Sigmoid colon (tissue), 6 donors: ENCODE measurements at regions not wholly inside any gene's neighbourhood (a gene's known extent, or its start where the extent isn't known, plus 50 kb on each side); places are given as distances from the start of the nearest gene placed in this dataset.

Experiments used
- DNase-seq: peaks from one replicate; pipeline ENCODE4 v3.0.0-alpha.2; 2019
- H3K27ac ChIP-seq, 4 donors: fragments of 200-600 bp; sonication (generic); one replicate each; pipeline ENCODE4 v1.5.1; 2016 to 2019; ENCODE audit warnings: mild to moderate bottlenecking in 1 of 4
- H3K27me3 ChIP-seq, 3 donors: fragments of 200-600 bp; sonication (generic); one replicate each; pipeline ENCODE4 v1.5.1; 2019; ENCODE audit warnings: mild to moderate bottlenecking in 1 of 3
- H3K36me3 ChIP-seq, 4 donors: fragments of 200-600 bp; sonication (generic); one replicate each; pipeline ENCODE4 v1.5.1; 2016 to 2019
- H3K4me1 ChIP-seq, 4 donors: fragments of 200-600 bp; sonication (generic); one replicate each; pipeline ENCODE4 v1.5.1; 2017 to 2019
- H3K4me3 ChIP-seq, 4 donors: fragments of 200-600 bp; sonication (generic); one replicate each; pipeline ENCODE4 v1.5.1; 2017 to 2019; ENCODE audit warnings: mild to moderate bottlenecking in 2 of 4, moderate library complexity in 1 of 4
- H3K9me3 ChIP-seq, 4 donors: fragments of 200-600 bp in 3 of 4; sonication (generic) in 3 of 4; one replicate each; pipeline versions ENCODE4 v1.5.1 to v1.6.1; 2013 to 2019
- CTCF ChIP-seq, 4 experiments: fragments of 450-650 bp in 3 of 4; fragments of 200-600 bp in 1 of 4; IDR thresholded peaks; one replicate each; pipeline ENCODE4 v1.5.1; 2016 to 2019; ENCODE audit warnings: antibody characterized with exemption in 4 of 4, mild to moderate bottlenecking in 3 of 4, moderate library complexity in 2 of 4
- EP300 ChIP-seq, 4 donors: sonication (generic); formaldehyde crosslinking; IDR thresholded peaks; one replicate each; pipeline ENCODE4 v1.6.1; 2017; ENCODE audit warnings: antibody characterized with exemption in 4 of 4
- POLR2A ChIP-seq, 2 donors: fragments of 450-650 bp; IDR thresholded peaks; one replicate each; pipeline ENCODE4 v1.6.1; 2016; ENCODE audit warnings: antibody characterized with exemption in 2 of 2, mild to moderate bottlenecking in 2 of 2, moderate library complexity in 2 of 2
- POLR2AphosphoS5 ChIP-seq, 4 donors: sonication (generic); formaldehyde crosslinking; IDR thresholded peaks; one replicate each; pipeline ENCODE4 v1.6.1; 2017; ENCODE audit warnings: antibody characterized with exemption in 4 of 4
- WGBS, 2 donors: extraction: QIAGEN DNeasy Blood & Tissue Kit; methylation state at CpG; one replicate each; pipeline ENCODE4 v1.1.7; 2013; 5-methylcytosine and 5-hydroxymethylcytosine counted together
- intact Hi-C: fragments of 100-400 bp; cut with DNase I; formaldehyde crosslinking; loops from one replicate; pipeline ENCODE4 v1.15.1; 2023
- donor health status: healthy with polysubstance abuse.
- donor health status: healthy.

- no peak for DNase-seq
- 42 to 53% methylated on average over 3 of the region's 3 CpGs for WGBS, 2 donors
Measured at GRCh38 chr18:51425889-51426288, 228.4 kb upstream of the MEX3C start.

GRCh38 chr18:51426996-51427395 lies 229.5 kb upstream of the MEX3C start:
- no peak overlapping the region for H3K27ac ChIP-seq
- no peak for DNase-seq
- H3K4me3 ChIP-seq, result no peak overlapping the region
- H3K36me3 ChIP-seq, result no peaks in the 10 kb centered on the region
- no peaks in the 10 kb centered on the region for H3K9me3 ChIP-seq
- H3K4me1 ChIP-seq, result no peaks in the 10 kb centered on the region
- 49 to 54% methylated on average over 2 of the region's 2 CpGs for WGBS, 2 donors
- TF ChIP-seq POLR2AphosphoS5 (IDR thresholded peaks at IDR 0.05) (no peak), CTCF (IDR thresholded peaks at IDR 0.05) (no peak), POLR2A (IDR thresholded peaks at IDR 0.05) (no peak), EP300 (IDR thresholded peaks at IDR 0.05) (no peak)
- intact Hi-C loops, result no loop called here
- no peaks in the 10 kb centered on the region for H3K27me3 ChIP-seq

More at GRCh38 chr18:51425889-51426288, 228.4 kb upstream of the MEX3C start:
- Histone ChIP-seq H3K36me3 (no peaks in the 10 kb centered on the region), H3K4me1 (no peaks in the 10 kb centered on the region), H3K9me3 (no peaks in the 10 kb centered on the region), H3K27ac (no peak overlapping the region), H3K27me3 (no peaks in the 10 kb centered on the region), H3K4me3 (no peak overlapping the region)
- no peak for TF ChIP-seq EP300 (IDR thresholded peaks at IDR 0.05)
- no peak for TF ChIP-seq CTCF (IDR thresholded peaks at IDR 0.05)
- intact Hi-C loops, result no loop called here

- Histone ChIP-seq H3K27me3 (no peaks in the 10 kb centered on the region), H3K36me3 (no peaks in the 10 kb centered on the region), H3K27ac (no peak overlapping the region), H3K9me3 (no peaks in the 10 kb centered on the region), H3K4me3 (no peak overlapping the region), H3K4me1 (no peaks in the 10 kb centered on the region)
- intact Hi-C loops, result no loop called here
- TF ChIP-seq POLR2A (IDR thresholded peaks at IDR 0.05) (no peak), POLR2AphosphoS5 (IDR thresholded peaks at IDR 0.05) (no peak), CTCF (IDR thresholded peaks at IDR 0.05) (no peak), EP300 (IDR thresholded peaks at IDR 0.05) (no peak)
- no peak for DNase-seq
Measured at GRCh38 chr18:51429644-51430043, 232.2 kb upstream of the MEX3C start.

- no peak for TF ChIP-seq EP300 (IDR thresholded peaks at IDR 0.05)
- TF ChIP-seq POLR2A (IDR thresholded peaks at IDR 0.05), result no peak
- TF ChIP-seq CTCF (IDR thresholded peaks at IDR 0.05), result no peak
- TF ChIP-seq POLR2AphosphoS5 (IDR thresholded peaks at IDR 0.05), result no peak
- DNase-seq, result no peak
- H3K4me3 ChIP-seq, result no peak overlapping the region
- H3K27ac ChIP-seq, result no peak overlapping the region
- intact Hi-C loops, result no loop called here
- H3K36me3 ChIP-seq, result no peaks in the 10 kb centered on the region
- no peaks in the 10 kb centered on the region for H3K9me3 ChIP-seq
- 72 to 84% methylated on average over 1 of the region's 1 CpG for WGBS, 2 donors
- H3K4me1 ChIP-seq, result no peaks in the 10 kb centered on the region
- no peaks in the 10 kb centered on the region for H3K27me3 ChIP-seq
Measured at GRCh38 chr18:51430538-51430937, 233.1 kb upstream of the MEX3C start.

GRCh38 chr18:51433296-51433695 lies 235.8 kb upstream of the MEX3C start:
- Histone ChIP-seq H3K9me3 (no peaks in the 10 kb centered on the region), H3K4me1 (no peaks in the 10 kb centered on the region), H3K36me3 (no peaks in the 10 kb centered on the region), H3K27ac (no peak overlapping the region), H3K27me3 (peaks cover 0 to 2% (median 0%) of the 10 kb centered on the region in 3 donors), H3K4me3 (no peak overlapping the region)
- DNase-seq, result no peak
- WGBS, 2 donors, result 89 to 92% methylated on average over 4 of the region's 4 CpGs
- intact Hi-C loops, result no loop called here
- no peak for TF ChIP-seq POLR2AphosphoS5 (IDR thresholded peaks at IDR 0.05)
- no peak for TF ChIP-seq CTCF (IDR thresholded peaks at IDR 0.05)
- no peak for TF ChIP-seq EP300 (IDR thresholded peaks at IDR 0.05)
- no peak for TF ChIP-seq POLR2A (IDR thresholded peaks at IDR 0.05)
